HAP-1 (cell line): ENCODE measurements at regions not wholly inside any gene's neighbourhood (a gene's known extent, or its start where the extent isn't known, plus 50 kb on each side); places are given as distances from the start of the nearest gene placed in this dataset.
"Not testable (repeated sequence)": the region's sequence is repeated elsewhere in the genome, so short reads cannot be mapped to it uniquely, and the experiment has no call there.

Experiments
- DNase-seq, 2 experiments: peaks; one replicate each; pipeline ENCODE4 v3.0.0-alpha.2; 2016 to 2020; ENCODE audit warnings: low spot score in 2 of 2
- H3K27me3 ChIP-seq: fragments of 250-450 bp; sonication (Bioruptor Pico); 2 replicates; pipeline ENCODE4 v1.5.1; 2020; ENCODE audit warnings: low read depth, mild to moderate bottlenecking, moderate library complexity
- H3K36me3 ChIP-seq: fragments of 250-450 bp; sonication (Bioruptor Pico); replicated peaks from 2 replicates; pipeline ENCODE4 v1.5.1; 2020; ENCODE audit warnings: mild to moderate bottlenecking
- H3K4me1 ChIP-seq: fragments of 250-450 bp; sonication (Bioruptor Pico); 2 replicates; pipeline ENCODE4 v1.5.1; 2020; ENCODE audit warnings: mild to moderate bottlenecking
- H3K4me3 ChIP-seq: fragments of 250-450 bp; sonication (Bioruptor Pico); 2 replicates; pipeline ENCODE4 v1.5.1; 2020; ENCODE audit warnings: mild to moderate bottlenecking, moderate library complexity
- H3K9me3 ChIP-seq: fragments of 250-450 bp; sonication (Bioruptor Pico); 2 replicates; pipeline ENCODE4 v1.5.1; 2020; ENCODE audit warnings: mild to moderate bottlenecking, moderate library complexity
- in situ Hi-C: fragments of 300-500 bp; cut with MboI; formaldehyde crosslinking; loops from 3 replicates; pipeline ENCODE4 v1.14.3; 2020; ENCODE audit warnings: low sequenced_read_pairs, inconsistent platforms, mixed read lengths

DNA sequence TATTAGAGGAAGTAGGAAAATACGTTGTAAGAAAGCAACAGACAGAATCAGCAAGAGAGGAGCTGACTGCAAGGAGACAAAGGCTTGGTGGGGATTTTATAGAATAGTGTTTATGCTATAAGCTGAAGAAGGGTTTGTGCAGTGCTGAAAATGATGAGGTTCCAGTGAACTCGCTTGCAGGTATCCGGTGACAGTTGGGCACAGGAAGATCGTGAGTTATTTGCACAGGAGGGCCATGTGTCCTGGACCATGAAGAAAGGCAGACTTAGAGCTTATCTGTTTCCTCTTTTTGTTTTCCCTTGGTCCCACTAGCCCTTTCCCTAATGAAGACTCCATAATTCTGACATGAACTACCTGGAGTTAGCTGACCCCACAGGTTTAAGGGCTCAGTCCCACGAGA is 61.4 kb downstream of the NXNL2 start:
- Histone ChIP-seq H3K36me3 (no peaks in the 10 kb centered on the region), H3K27me3 (no peaks in the 10 kb centered on the region), H3K4me3 (no peak overlapping the region), H3K9me3 (no peaks in the 10 kb centered on the region), H3K4me1 (no peaks in the 10 kb centered on the region)
- in situ Hi-C loops, result loop anchor here (25.0 kb wide), 2 partner anchors 416 to 634 kb away; partner anchors contain the start of gene CDK20
- no peak for DNase-seq

DNA sequence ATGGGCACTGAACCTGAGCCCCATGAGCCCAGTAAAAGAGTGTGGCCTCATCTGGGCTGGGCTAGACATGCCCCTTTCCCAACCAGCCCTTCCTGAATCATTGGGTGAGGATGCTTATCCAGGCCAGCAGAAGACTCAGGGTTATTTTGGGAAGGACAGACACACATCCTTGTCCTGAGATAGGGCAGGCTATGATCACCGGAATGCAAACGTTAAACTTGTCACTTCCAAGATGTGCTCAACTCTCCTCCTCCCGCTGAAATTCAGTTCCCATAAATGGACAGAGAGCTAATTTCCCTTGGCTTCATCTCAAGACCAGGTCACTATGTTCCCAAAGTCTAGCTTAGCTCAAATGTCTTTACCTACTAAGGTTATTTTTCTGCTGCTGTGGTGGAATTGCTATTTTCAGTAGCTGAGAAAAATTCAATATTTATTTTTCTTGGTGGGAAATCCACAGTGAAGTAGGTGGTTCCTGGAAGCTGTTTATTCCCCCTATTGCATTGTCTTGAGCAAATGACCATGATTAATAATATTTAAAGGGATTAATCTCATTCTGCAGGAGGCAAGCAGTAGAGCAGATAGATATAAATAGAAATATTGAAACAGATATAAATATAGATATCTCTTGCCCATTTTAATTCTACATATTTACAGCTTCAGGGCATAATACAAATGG is 70.0 kb downstream of the NXNL2 start:
- no peak for DNase-seq
- in situ Hi-C loops, result no loop called here

GRCh38 chr9:88605512-88606362 is 70.8 kb downstream of the NXNL2 start:
- Histone ChIP-seq H3K27me3 (no peaks in the 10 kb centered on the region), H3K9me3 (no peaks in the 10 kb centered on the region), H3K36me3 (no peaks in the 10 kb centered on the region), H3K4me1 (no peaks in the 10 kb centered on the region), H3K4me3 (no peak overlapping the region)
- DNase-seq, result no peak
- in situ Hi-C loops, result no loop called here

More for the DNA sequence above, 70.0 kb downstream of the NXNL2 start:
- Histone ChIP-seq H3K36me3 (no peaks in the 10 kb centered on the region), H3K4me3 (no peak overlapping the region), H3K9me3 (no peaks in the 10 kb centered on the region), H3K4me1 (no peaks in the 10 kb centered on the region), H3K27me3 (no peaks in the 10 kb centered on the region)

DNA sequence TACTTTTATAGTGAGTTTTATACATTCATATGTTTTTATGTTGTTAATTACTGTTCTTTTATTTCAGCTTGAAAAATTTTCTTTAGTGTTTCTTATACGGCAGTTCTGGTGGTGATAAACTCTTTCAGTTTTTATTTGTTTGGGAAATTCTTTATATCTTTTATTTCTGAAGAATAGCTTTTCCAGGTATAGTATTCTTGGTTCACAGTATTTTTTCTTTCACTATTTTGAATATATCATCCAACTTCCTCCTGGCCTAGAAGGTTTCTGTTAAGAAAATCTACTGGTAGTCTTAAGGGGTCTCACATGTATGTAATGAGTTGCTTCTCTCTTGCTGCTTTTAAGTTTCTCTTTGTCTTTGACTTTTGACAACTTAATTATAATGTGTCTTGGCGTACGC is 79.4 kb downstream of the NXNL2 start:
- H3K9me3 ChIP-seq, result no peaks in the 10 kb centered on the region
- in situ Hi-C loops, result no loop called here
- H3K4me1 ChIP-seq, result no peaks in the 10 kb centered on the region
- no peaks in the 10 kb centered on the region for H3K36me3 ChIP-seq
- no peaks in the 10 kb centered on the region for H3K27me3 ChIP-seq
- no peak overlapping the region for H3K4me3 ChIP-seq
- no peak for DNase-seq

GRCh38 chr9:88623698-88624097 is 88.7 kb downstream of the NXNL2 start:
- H3K27me3 ChIP-seq, result no peaks in the 10 kb centered on the region
- H3K9me3 ChIP-seq, result no peaks in the 10 kb centered on the region
- H3K4me3 ChIP-seq, result no peak overlapping the region
- no peaks in the 10 kb centered on the region for H3K4me1 ChIP-seq
- DNase-seq, result no peak
- in situ Hi-C loops, result no loop called here
- no peaks in the 10 kb centered on the region for H3K36me3 ChIP-seq

- Histone ChIP-seq H3K4me3 (no peak overlapping the region), H3K27me3 (no peaks in the 10 kb centered on the region), H3K4me1 (no peaks in the 10 kb centered on the region), H3K36me3 (no peaks in the 10 kb centered on the region), H3K9me3 (no peaks in the 10 kb centered on the region)
- no peak for DNase-seq
- in situ Hi-C loops, result no loop called here
Measured at GRCh38 chr9:88628114-88628513, 93.1 kb downstream of the NXNL2 start.

GRCh38 chr9:88628811-88629210 is 93.8 kb downstream of the NXNL2 start:
- Histone ChIP-seq H3K27me3 (no peaks in the 10 kb centered on the region), H3K4me1 (no peaks in the 10 kb centered on the region), H3K36me3 (no peaks in the 10 kb centered on the region), H3K4me3 (no peak overlapping the region), H3K9me3 (no peaks in the 10 kb centered on the region)
- DNase-seq, result no peak
- in situ Hi-C loops, result no loop called here

GRCh38 chr9:88630574-88630973 is 95.6 kb downstream of the NXNL2 start:
- in situ Hi-C loops, H3K4me3 ChIP-seq, H3K9me3 ChIP-seq, H3K27me3 ChIP-seq, DNase-seq, H3K4me1 ChIP-seq, H3K36me3 ChIP-seq: not testable (repeated sequence)

DNA sequence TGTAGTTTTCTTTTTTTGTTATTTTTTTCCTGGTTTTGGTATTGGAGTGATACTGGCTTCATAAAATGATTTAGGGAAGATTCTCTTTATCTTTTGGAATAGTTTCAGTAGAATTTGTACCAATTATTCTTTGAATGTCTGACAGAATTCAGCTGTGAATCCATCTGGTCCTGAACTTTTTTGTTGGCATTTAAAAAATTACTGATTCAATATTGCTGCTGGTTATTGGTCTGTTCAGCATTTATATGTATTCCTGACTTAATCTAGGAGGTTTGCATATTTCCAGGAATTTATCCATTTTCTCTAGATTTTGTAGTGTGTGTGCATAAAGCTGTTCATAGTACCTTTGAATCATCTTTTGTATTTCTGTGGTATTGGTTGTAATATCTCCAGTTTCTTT is 100.2 kb downstream of the NXNL2 start:
- H3K4me3 ChIP-seq, result no peak overlapping the region
- H3K4me1 ChIP-seq, result no peaks in the 10 kb centered on the region
- no peaks in the 10 kb centered on the region for H3K9me3 ChIP-seq
- no peaks in the 10 kb centered on the region for H3K27me3 ChIP-seq
- H3K36me3 ChIP-seq, result no peaks in the 10 kb centered on the region
- DNase-seq, result no peak
- in situ Hi-C loops, result no loop called here

DNA sequence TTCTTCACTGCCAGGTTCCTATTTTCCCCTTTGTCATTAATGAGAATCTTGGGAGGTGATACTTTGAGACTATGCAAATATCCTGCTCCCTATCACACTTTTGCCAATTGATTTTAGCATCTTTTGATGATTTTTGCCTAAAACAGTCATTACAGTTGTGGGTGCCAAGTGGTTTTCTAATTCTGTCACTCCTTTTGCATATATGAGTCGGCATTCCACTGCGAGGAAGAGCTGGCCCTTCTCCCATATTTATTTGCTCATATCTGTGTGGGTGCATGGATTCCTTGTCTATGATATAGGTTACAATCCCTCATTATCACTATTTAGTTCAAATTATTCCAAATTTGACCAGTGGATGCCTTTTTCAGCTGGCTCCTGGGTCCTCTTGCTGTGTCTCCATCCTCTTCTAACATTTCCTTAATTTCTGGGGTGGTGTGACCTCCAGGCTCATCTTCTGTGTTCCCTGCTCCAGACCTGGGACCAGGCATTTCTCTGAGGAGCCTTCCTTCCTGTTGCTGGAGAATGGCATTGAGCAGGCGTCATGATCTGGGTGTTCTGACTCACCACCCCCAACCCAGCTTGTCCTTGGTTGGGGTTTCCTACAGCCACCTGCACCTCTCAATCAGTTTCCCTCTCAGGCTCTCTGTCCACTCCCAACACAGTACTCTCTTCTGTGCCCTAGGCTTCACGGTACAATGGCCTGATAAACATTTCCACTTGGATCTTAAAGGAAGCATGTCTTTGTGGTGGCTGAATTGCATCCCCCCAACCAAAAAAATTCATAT is 106.7 kb downstream of the NXNL2 start:
- Histone ChIP-seq H3K4me3 (no peak overlapping the region), H3K9me3 (no peaks in the 10 kb centered on the region), H3K4me1 (no peaks in the 10 kb centered on the region), H3K36me3 (no peaks in the 10 kb centered on the region), H3K27me3 (no peaks in the 10 kb centered on the region)
- in situ Hi-C loops, result no loop called here
- no peak for DNase-seq

GRCh38 chr9:88642336-88642735 is 107.4 kb downstream of the NXNL2 start:
- in situ Hi-C loops, result no loop called here
- Histone ChIP-seq H3K4me3 (no peak overlapping the region), H3K36me3 (no peaks in the 10 kb centered on the region), H3K27me3 (no peaks in the 10 kb centered on the region), H3K9me3 (no peaks in the 10 kb centered on the region), H3K4me1 (no peaks in the 10 kb centered on the region)
- no peak for DNase-seq

DNA sequence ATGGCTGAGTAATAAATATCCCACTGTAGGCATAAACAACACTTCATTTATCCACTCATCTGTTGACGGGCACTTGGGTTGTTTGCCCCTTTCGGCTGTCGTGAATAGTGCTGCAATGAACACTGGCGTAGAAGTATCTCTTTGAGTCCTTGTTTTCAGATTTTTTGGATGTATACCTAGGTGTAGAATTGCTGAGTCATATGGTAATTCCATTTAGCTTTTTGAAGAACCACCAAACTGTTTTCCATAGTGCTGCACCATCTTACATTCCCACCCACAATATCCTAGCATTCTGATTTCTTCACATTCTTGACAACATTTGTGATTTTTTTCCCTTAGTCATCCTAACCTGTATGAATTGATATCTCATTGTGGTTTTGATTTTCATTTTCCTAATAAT is 109.0 kb downstream of the NXNL2 start:
- Histone ChIP-seq H3K4me3 (no peak overlapping the region), H3K27me3 (no peaks in the 10 kb centered on the region), H3K4me1 (no peaks in the 10 kb centered on the region), H3K36me3 (no peaks in the 10 kb centered on the region), H3K9me3 (no peaks in the 10 kb centered on the region)
- no peak for DNase-seq
- in situ Hi-C loops, result no loop called here

DNA sequence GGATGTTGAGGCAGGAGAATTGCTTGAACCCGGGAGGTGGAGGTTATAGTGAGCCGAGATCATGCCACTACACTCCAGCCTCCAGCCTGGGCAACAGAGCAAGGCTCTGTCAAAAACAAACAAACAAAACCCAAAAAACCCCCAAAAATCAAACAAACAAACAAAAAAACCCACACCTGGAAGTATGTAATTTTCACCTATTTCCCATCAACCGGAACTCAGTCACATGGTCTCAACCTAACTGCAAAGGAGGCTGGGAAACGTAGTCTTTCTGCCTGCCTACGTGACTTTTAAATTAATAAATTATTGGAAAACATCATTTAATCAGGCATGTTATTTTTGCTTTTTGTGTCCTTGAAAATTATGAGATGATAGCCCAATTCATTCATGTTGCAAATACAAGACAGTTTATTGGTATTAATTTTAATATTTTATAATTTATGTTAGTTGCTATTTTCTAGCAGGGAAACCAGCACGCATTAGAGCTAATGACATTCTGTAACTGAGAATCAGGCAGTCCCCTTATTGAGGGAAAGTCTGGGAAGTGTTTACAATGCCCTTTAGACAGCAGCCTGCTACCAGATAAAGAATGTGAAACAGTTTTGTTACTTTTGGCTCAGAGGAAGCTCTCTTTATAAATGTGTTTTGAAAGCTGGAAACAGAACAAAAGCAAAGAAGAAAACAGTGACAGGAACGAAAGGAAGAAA is 110.3 kb downstream of the NXNL2 start:
- no peaks in the 10 kb centered on the region for H3K4me1 ChIP-seq
- no peak overlapping the region for H3K4me3 ChIP-seq
- in situ Hi-C loops, result no loop called here
- no peaks in the 10 kb centered on the region for H3K9me3 ChIP-seq
- no peak for DNase-seq
- H3K36me3 ChIP-seq, result no peaks in the 10 kb centered on the region
- no peaks in the 10 kb centered on the region for H3K27me3 ChIP-seq
